ENCODE measurements at regions not wholly inside any gene's neighbourhood (a gene's known extent, or its start where the extent isn't known, plus 50 kb on each side); places are given as distances from the start of the nearest gene placed in this dataset.

- no peak for DNase-seq (ENCODE audit: low read depth in 2 of 2)
Measured at GRCh38 chr12:94031763-94032162, 116.6 kb upstream of the PLXNC1 start.

- DNase-seq (ENCODE audit: low read depth in 2 of 2), result no peak
Measured at GRCh38 chr12:94032368-94032767, 116.0 kb upstream of the PLXNC1 start.

GRCh38 chr12:94033101-94033500 is 115.3 kb upstream of the PLXNC1 start:
- DNase-seq (ENCODE audit: low read depth in 2 of 2), result no peak

GRCh38 chr12:94033784-94034183 is 114.6 kb upstream of the PLXNC1 start:
- DNase-seq (ENCODE audit: low read depth in 2 of 2), result no peak

- no peak for DNase-seq (ENCODE audit: low read depth in 2 of 2)
Measured at GRCh38 chr12:94037444-94037843, 110.9 kb upstream of the PLXNC1 start.

- no peak for DNase-seq (ENCODE audit: low read depth in 2 of 2)
Measured at GRCh38 chr12:94038605-94039004, 109.8 kb upstream of the PLXNC1 start.

GRCh38 chr12:94039199-94039840 is 109.1 kb upstream of the PLXNC1 start:
- DNase-seq (ENCODE audit: low read depth in 2 of 2), result no peak

- DNase-seq (ENCODE audit: low read depth in 2 of 2), result no peak
Measured at GRCh38 chr12:94039914-94040313, 108.5 kb upstream of the PLXNC1 start.

- DNase-seq (ENCODE audit: low read depth in 2 of 2), result no peak
Measured at GRCh38 chr12:94041850-94042249, 106.5 kb upstream of the PLXNC1 start.

- no peak for DNase-seq (ENCODE audit: low read depth in 2 of 2)
Measured at GRCh38 chr12:94042321-94042720, 106.1 kb upstream of the PLXNC1 start.

GRCh38 chr12:94046626-94047410 is 101.6 kb upstream of the PLXNC1 start:
- no peak for DNase-seq (ENCODE audit: low read depth in 2 of 2)

- no peak for DNase-seq (ENCODE audit: low read depth in 2 of 2)
Measured at GRCh38 chr12:94047781-94048567, 100.4 kb upstream of the PLXNC1 start.

GRCh38 chr12:94048757-94049156 is 99.6 kb upstream of the PLXNC1 start:
- DNase-seq (ENCODE audit: low read depth in 2 of 2), result no peak

- DNase-seq (ENCODE audit: low read depth in 2 of 2), result no peak
Measured at GRCh38 chr12:94049718-94050117, 98.7 kb upstream of the PLXNC1 start.

- no peak for DNase-seq (ENCODE audit: low read depth in 2 of 2)
Measured at GRCh38 chr12:94053676-94054075, 94.7 kb upstream of the PLXNC1 start.

- DNase-seq (ENCODE audit: low read depth in 2 of 2), result no peak
Measured at GRCh38 chr12:94055528-94055927, 92.8 kb upstream of the PLXNC1 start.

GRCh38 chr12:94056419-94057158 is 91.8 kb upstream of the PLXNC1 start:
- DNase-seq (ENCODE audit: low read depth in 2 of 2), result no peak

- no peak for DNase-seq (ENCODE audit: low read depth in 2 of 2)
Measured at GRCh38 chr12:94057262-94058151, 90.9 kb upstream of the PLXNC1 start.

GRCh38 chr12:94059394-94060368 is 88.7 kb upstream of the PLXNC1 start:
- no peak for DNase-seq (ENCODE audit: low read depth in 2 of 2)

GRCh38 chr12:94062194-94062593 is 86.2 kb upstream of the PLXNC1 start:
- no peak for DNase-seq (ENCODE audit: low read depth in 2 of 2)
